ENCODE measurements at regions not wholly inside any gene's neighbourhood (a gene's known extent, or its start where the extent isn't known, plus 50 kb on each side); places are given as distances from the start of the nearest gene placed in this dataset.

DNA sequence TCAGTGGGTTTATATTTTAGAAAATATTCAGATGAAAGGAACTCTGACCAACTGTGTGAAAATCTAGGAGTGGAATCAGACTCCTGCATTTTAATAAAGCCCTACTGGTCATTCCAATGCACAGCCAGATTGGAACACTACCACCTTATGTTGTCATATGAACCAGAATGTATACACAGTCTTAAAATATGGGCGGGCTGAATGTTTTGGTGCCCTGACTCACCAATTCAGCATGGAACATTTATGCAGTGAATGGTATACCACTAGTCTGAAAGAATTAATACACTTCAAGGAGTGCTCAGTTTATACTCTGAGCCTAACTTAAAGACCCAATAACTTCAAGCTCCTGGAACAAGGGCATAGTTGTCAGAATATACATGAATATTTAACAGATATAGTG, 280.9 kb upstream of the TCF4 start:
- H3K4me1 ChIP-seq (ENCODE audit: insufficient read depth, low read length): no peaks in the 10 kb centered on the region
- TF ChIP-seq EZH2 (IDR thresholded peaks at IDR 0.05; ENCODE audit: borderline replicate concordance, low read depth, low read length, severe bottlenecking): no peak
- TF ChIP-seq, protein P1, sequence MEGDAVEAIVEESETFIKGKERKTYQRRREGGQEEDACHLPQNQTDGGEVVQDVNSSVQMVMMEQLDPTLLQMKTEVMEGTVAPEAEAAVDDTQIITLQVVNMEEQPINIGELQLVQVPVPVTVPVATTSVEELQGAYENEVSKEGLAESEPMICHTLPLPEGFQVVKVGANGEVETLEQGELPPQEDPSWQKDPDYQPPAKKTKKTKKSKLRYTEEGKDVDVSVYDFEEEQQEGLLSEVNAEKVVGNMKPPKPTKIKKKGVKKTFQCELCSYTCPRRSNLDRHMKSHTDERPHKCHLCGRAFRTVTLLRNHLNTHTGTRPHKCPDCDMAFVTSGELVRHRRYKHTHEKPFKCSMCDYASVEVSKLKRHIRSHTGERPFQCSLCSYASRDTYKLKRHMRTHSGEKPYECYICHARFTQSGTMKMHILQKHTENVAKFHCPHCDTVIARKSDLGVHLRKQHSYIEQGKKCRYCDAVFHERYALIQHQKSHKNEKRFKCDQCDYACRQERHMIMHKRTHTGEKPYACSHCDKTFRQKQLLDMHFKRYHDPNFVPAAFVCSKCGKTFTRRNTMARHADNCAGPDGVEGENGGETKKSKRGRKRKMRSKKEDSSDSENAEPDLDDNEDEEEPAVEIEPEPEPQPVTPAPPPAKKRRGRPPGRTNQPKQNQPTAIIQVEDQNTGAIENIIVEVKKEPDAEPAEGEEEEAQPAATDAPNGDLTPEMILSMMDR (IDR thresholded peaks at IDR 0.05; ENCODE audit: borderline replicate concordance, extremely low read depth, low read length, poor library complexity, severe bottlenecking): no peak
- DNase-seq (no peak), ATAC-seq (ENCODE audit: insufficient read depth, low read depth) (no peak)
- no peaks in the 10 kb centered on the region for H3K79me2 ChIP-seq (ENCODE audit: insufficient read depth, low read length)
- no peak overlapping the region for H3K4me3 ChIP-seq (ENCODE audit: low read depth in 1 of 2, low read length in 2 of 2)
- no peak overlapping the region for H3K4me2 ChIP-seq (ENCODE audit: insufficient read depth, low read length)
- H4K20me1 ChIP-seq (ENCODE audit: insufficient read depth, low read length): no peaks in the 10 kb centered on the region
- H2AFZ ChIP-seq (ENCODE audit: low read depth, low read length): no peak overlapping the region
- H3K27ac ChIP-seq (ENCODE audit: low read length): no peak overlapping the region
- H3K36me3 ChIP-seq (ENCODE audit: insufficient read depth, low read length): no peaks in the 10 kb centered on the region
- H3K9ac ChIP-seq (ENCODE audit: low read depth, low read length): no peak overlapping the region
- H3K9me3 ChIP-seq (ENCODE audit: insufficient read depth, low read length, severe bottlenecking): no peaks in the 10 kb centered on the region
- no peaks in the 10 kb centered on the region for H3K27me3 ChIP-seq (ENCODE audit: insufficient read depth, low read length, poor library complexity)

DNA sequence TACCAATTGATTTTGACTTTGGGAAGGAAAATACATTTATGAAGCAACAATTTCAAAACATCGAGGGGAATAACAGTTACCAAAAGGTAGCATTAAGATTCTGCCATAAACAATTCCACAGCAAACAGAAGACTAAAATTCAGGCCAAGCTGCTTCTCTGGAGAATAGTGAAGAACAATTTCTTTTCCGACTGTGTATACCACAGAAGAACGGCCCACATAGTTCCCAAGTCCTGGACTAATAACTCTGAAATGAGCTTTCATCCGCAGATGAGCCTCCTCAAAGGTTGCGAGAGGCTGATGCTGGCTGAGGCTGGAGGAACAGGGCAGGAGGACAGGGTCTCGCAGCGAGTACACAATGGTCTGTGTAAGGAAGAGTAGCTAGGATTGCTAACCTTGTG, 278.9 kb upstream of the TCF4 start:
- H2AFZ ChIP-seq (ENCODE audit: low read depth, low read length): no peak overlapping the region
- H3K27ac ChIP-seq (ENCODE audit: low read length): no peak overlapping the region
- no peak overlapping the region for H3K9ac ChIP-seq (ENCODE audit: low read depth, low read length)
- no peaks in the 10 kb centered on the region for H3K9me3 ChIP-seq (ENCODE audit: insufficient read depth, low read length, severe bottlenecking)
- H3K27me3 ChIP-seq (ENCODE audit: insufficient read depth, low read length, poor library complexity): no peaks in the 10 kb centered on the region
- H3K4me2 ChIP-seq (ENCODE audit: insufficient read depth, low read length): no peak overlapping the region
- no peaks in the 10 kb centered on the region for H3K4me1 ChIP-seq (ENCODE audit: insufficient read depth, low read length)
- TF ChIP-seq EZH2 (IDR thresholded peaks at IDR 0.05; ENCODE audit: borderline replicate concordance, low read depth, low read length, severe bottlenecking): no peak
- no peaks in the 10 kb centered on the region for H4K20me1 ChIP-seq (ENCODE audit: insufficient read depth, low read length)
- H3K79me2 ChIP-seq (ENCODE audit: insufficient read depth, low read length): no peaks in the 10 kb centered on the region
- no peak for ATAC-seq (ENCODE audit: insufficient read depth, low read depth)
- no peak overlapping the region for H3K4me3 ChIP-seq (ENCODE audit: low read depth in 1 of 2, low read length in 2 of 2)
- no peaks in the 10 kb centered on the region for H3K36me3 ChIP-seq (ENCODE audit: insufficient read depth, low read length)
- DNase-seq: no peak

DNA sequence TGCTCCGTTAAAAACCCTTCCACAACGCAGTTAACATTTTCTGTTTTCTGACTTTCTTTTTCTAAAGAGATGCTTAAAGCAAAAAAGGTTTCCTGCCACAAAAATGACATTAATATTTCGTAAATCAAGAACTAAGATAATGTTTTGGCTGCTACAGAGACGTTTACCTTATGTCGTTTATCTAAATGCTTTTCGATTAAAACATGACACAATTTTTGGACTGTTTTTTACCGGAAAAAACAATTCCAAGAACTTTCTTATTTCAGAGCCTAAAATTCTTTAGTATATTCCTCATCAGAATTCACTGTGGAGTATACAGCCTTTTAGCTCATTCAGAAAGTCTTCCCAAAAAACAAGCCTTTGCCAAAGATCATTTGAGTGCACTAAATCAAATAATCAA, 278.0 kb upstream of the TCF4 start:
- H3K4me3 ChIP-seq (ENCODE audit: low read depth in 1 of 2, low read length in 2 of 2): no peak overlapping the region
- no peak overlapping the region for H2AFZ ChIP-seq (ENCODE audit: low read depth, low read length)
- no peaks in the 10 kb centered on the region for H3K27me3 ChIP-seq (ENCODE audit: insufficient read depth, low read length, poor library complexity)

DNA sequence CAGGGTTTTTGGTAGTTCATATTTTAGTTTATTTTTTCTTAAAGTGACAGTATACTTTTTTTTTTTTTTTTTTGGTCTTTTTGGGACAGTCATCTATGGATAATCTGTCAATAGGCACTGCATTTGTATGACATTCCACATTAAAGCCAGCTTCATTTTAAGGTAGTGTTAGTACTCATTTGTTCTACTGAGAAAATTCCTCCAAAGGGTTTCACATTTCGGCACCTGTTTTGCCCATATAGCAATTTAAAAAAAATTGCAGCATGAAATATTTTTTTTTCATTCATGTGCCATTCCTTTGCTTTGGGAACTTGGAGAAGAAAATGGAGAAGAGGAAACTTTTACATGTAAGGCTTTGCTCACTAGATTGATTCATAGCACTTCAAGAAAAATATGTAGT, 276.3 kb upstream of the TCF4 start:
- DNase-seq: no peak
- no peak for ATAC-seq (ENCODE audit: insufficient read depth, low read depth)
- Histone ChIP-seq H3K27ac (ENCODE audit: low read length) (no peak overlapping the region), H3K4me3 (ENCODE audit: low read depth in 1 of 2, low read length in 2 of 2) (no peak overlapping the region), H3K27me3 (ENCODE audit: insufficient read depth, low read length, poor library complexity) (no peaks in the 10 kb centered on the region), H3K36me3 (ENCODE audit: insufficient read depth, low read length) (no peaks in the 10 kb centered on the region), H3K9ac (ENCODE audit: low read depth, low read length) (no peak overlapping the region), H2AFZ (ENCODE audit: low read depth, low read length) (no peak overlapping the region), H3K79me2 (ENCODE audit: insufficient read depth, low read length) (no peaks in the 10 kb centered on the region), H3K4me2 (ENCODE audit: insufficient read depth, low read length) (no peak overlapping the region), H4K20me1 (ENCODE audit: insufficient read depth, low read length) (no peaks in the 10 kb centered on the region), H3K9me3 (ENCODE audit: insufficient read depth, low read length, severe bottlenecking) (no peaks in the 10 kb centered on the region), H3K4me1 (ENCODE audit: insufficient read depth, low read length) (no peaks in the 10 kb centered on the region)
- no peak for TF ChIP-seq EZH2 (IDR thresholded peaks at IDR 0.05; ENCODE audit: borderline replicate concordance, low read depth, low read length, severe bottlenecking)
- TF ChIP-seq, protein P1 (IDR thresholded peaks at IDR 0.05; ENCODE audit: borderline replicate concordance, extremely low read depth, low read length, poor library complexity, severe bottlenecking): no peak

More for the DNA sequence above, 278.0 kb upstream of the TCF4 start:
- Histone ChIP-seq H3K27ac (ENCODE audit: low read length) (no peak overlapping the region), H3K4me1 (ENCODE audit: insufficient read depth, low read length) (no peaks in the 10 kb centered on the region), H3K9ac (ENCODE audit: low read depth, low read length) (no peak overlapping the region), H3K36me3 (ENCODE audit: insufficient read depth, low read length) (no peaks in the 10 kb centered on the region), H3K9me3 (ENCODE audit: insufficient read depth, low read length, severe bottlenecking) (no peaks in the 10 kb centered on the region), H3K79me2 (ENCODE audit: insufficient read depth, low read length) (no peaks in the 10 kb centered on the region), H4K20me1 (ENCODE audit: insufficient read depth, low read length) (no peaks in the 10 kb centered on the region), H3K4me2 (ENCODE audit: insufficient read depth, low read length) (no peak overlapping the region)
- TF ChIP-seq, protein P1 (IDR thresholded peaks at IDR 0.05; ENCODE audit: borderline replicate concordance, extremely low read depth, low read length, poor library complexity, severe bottlenecking): no peak
- TF ChIP-seq EZH2 (IDR thresholded peaks at IDR 0.05; ENCODE audit: borderline replicate concordance, low read depth, low read length, severe bottlenecking): no peak
- DNase-seq (no peak), ATAC-seq (ENCODE audit: insufficient read depth, low read depth) (no peak)
